Heart left ventricle (tissue), 16 donors: ENCODE measurements at regions not wholly inside any gene's neighbourhood (a gene's known extent, or its start where the extent isn't known, plus 50 kb on each side); places are given as distances from the start of the nearest gene placed in this dataset.

ENCODE experiments used
- ATAC-seq, 4 donors: fragments of 200-7000 bp; cut with Tn5 transposase; one replicate each; pipeline ENCODE4 v1.9.1; 2020 to 2022; ENCODE audit warnings: moderate library complexity in 4 of 4, mild to moderate bottlenecking in 3 of 4, moderate number of reproducible peaks in 1 of 4
- DNase-seq, 5 donors: peaks; one replicate each; pipeline ENCODE4 v3.0.0-alpha.2; 2020
- H3K27ac ChIP-seq, 12 donors: fragments of 200-600 bp; sonication (generic) in 4 of 12; one replicate each; pipeline versions ENCODE4 v1.5.0 to v1.8.0; 2016 to 2022; ENCODE audit warnings: mild to moderate bottlenecking in 2 of 12
- H3K27me3 ChIP-seq, 9 donors: fragments of 200-600 bp; sonication (generic) in 2 of 9; one replicate each; pipeline versions ENCODE4 v1.5.1 to v1.8.0; 2016 to 2022; ENCODE audit warnings: mild to moderate bottlenecking in 3 of 9
- H3K36me3 ChIP-seq, 9 donors: fragments of 200-600 bp; sonication (generic) in 2 of 9; one replicate each; pipeline versions ENCODE4 v1.5.0 to v1.8.0; 2018 to 2022; ENCODE audit warnings: mild to moderate bottlenecking in 2 of 9
- H3K4me1 ChIP-seq, 12 donors: fragments of 200-600 bp; sonication (generic) in 4 of 12; one replicate each; pipeline versions ENCODE4 v1.5.0 to v1.8.0; 2016 to 2022; ENCODE audit warnings: mild to moderate bottlenecking in 3 of 12
- H3K4me3 ChIP-seq, 12 donors: fragments of 200-600 bp; sonication (generic) in 4 of 12; one replicate each; pipeline versions ENCODE4 v1.5.0 to v1.8.0; 2017 to 2022; ENCODE audit warnings: mild to moderate bottlenecking in 9 of 12, moderate library complexity in 4 of 12
- H3K9me3 ChIP-seq, 12 donors: fragments of 200-600 bp; sonication (generic) in 4 of 12; one replicate each; pipeline versions ENCODE4 v1.5.0 to v1.8.0; 2016 to 2022; ENCODE audit warnings: mild to moderate bottlenecking in 1 of 12
- POLR2A ChIP-seq, 2 donors: fragments of 450-650 bp; IDR thresholded peaks; one replicate each; pipeline ENCODE4 v1.6.1; 2017; ENCODE audit warnings: antibody characterized with exemption in 2 of 2, mild to moderate bottlenecking in 2 of 2, moderate library complexity in 2 of 2
- WGBS, 4 donors: extraction: QIAGEN DNeasy Blood & Tissue Kit in 2 of 4; methylation state at CpG; one replicate each; pipeline versions ENCODE4 v1.1.5 to v1.1.7; 2013 to 2018; 5-methylcytosine and 5-hydroxymethylcytosine counted together
- intact Hi-C, 10 donors: fragments of 100-400 bp; cut with DNase I; formaldehyde crosslinking; loops; one replicate each; pipeline versions ENCODE4 v1.11.1 to v1.14.2; 2022
- TF ChIP-seq, protein P1 (sequence below), 12 donors: fragments of 200-600 bp; sonication (generic) in 4 of 12; IDR thresholded peaks; one replicate each; pipeline versions ENCODE4 v1.5.0 to v1.8.0; 2018 to 2022; ENCODE audit warnings: antibody characterized with exemption in 12 of 12, mild to moderate bottlenecking in 5 of 12
- donor health status: ischemic (EF 13 %, LVEDD 7.1; RV severe dilation, severe dysfunction).
- donor health status: healthy with polysubstance abuse.
- donor health status: DM: no; HTN: yes; CAD: no.
- donor health status: DM: no; HTN: no; CAD: no.
- donor health status: ischemic (EF 25% LVEDD 6.9; RV normal size, moderate dysfunction).
- donor health status: ischemic (EF 25% LVEDD 5.7; RV mildly dilated, moderate dysfunction).
- donor health status: healthy.
- donor health status: DM: yes; HTN: yes; CAD: no.
- donor health status: ischemic (EF 35%, LVEDD 5.7; RV mildly dilated, moderate dysfunction).
- donor health status: nonischemic (EF 11% LVEDD 7.7; RV severe dilation, severe dysfunction).
- donor health status: DM: yes; HTN: yes; CAD: no.
- donor health status: PGD.
- donor health status: ischemic (EF 29% LVEDD 5.4; RV normal size, mild dysfunction).
- donor health status: nonischemic (EF 23%, LVEDD 6.1; RV moderate dilation, normal function).

DNA sequence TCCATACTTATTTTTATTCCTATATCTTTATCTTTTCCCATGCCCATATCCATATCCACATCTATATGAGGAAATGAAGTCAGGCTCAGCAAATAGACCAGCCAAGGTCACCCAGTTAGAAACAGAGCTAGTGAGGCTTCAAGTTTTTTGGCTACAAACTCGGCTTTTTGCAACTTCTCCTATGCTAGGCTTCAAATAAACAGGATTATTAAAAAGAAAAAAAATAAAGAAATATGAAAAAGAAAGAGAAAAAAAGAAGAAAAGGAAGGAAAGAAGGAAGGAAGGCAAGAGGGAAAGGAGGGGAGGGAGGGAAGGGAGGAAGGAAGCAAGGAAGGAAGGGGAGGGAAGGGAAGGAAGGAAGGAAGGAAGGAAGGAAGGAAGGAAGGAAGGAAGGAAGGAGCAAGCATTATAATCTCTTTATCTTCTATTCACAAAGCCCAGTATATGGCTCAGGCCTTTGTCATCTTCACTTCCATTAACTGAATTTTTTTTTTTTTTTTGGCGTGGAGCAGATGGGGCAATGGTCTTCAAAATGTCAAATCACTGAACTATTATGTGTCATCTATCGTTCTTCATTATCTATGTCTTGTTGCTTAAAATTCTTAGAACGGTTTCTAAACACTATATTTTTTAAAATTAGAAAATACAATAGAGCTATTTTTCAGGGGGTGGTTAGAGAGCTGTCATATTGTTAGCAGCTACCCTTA lies 418.2 kb downstream of the VRK1 start:
- Histone ChIP-seq H3K27ac (no peak overlapping the region), H3K27me3 (peaks cover 11 to 38% (median 20%) of the 10 kb centered on the region in 9 donors), H3K9me3 (no peaks in the 10 kb centered on the region), H3K4me1 (peaks cover 0 to 15% (median 5%) of the 10 kb centered on the region in 12 donors), H3K4me3 (no peak overlapping the region), H3K36me3 (no peaks in the 10 kb centered on the region)
- DNase-seq (no peak), ATAC-seq (no peak)
- intact Hi-C loops = no loop called here
- TF ChIP-seq, protein P1, sequence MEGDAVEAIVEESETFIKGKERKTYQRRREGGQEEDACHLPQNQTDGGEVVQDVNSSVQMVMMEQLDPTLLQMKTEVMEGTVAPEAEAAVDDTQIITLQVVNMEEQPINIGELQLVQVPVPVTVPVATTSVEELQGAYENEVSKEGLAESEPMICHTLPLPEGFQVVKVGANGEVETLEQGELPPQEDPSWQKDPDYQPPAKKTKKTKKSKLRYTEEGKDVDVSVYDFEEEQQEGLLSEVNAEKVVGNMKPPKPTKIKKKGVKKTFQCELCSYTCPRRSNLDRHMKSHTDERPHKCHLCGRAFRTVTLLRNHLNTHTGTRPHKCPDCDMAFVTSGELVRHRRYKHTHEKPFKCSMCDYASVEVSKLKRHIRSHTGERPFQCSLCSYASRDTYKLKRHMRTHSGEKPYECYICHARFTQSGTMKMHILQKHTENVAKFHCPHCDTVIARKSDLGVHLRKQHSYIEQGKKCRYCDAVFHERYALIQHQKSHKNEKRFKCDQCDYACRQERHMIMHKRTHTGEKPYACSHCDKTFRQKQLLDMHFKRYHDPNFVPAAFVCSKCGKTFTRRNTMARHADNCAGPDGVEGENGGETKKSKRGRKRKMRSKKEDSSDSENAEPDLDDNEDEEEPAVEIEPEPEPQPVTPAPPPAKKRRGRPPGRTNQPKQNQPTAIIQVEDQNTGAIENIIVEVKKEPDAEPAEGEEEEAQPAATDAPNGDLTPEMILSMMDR (IDR thresholded peaks at IDR 0.05) = no peak
- no peak for TF ChIP-seq POLR2A (IDR thresholded peaks at IDR 0.05)
- WGBS, 4 donors = 86 to 89% (median 88%) methylated on average over 4 of the region's 4 CpGs

DNA sequence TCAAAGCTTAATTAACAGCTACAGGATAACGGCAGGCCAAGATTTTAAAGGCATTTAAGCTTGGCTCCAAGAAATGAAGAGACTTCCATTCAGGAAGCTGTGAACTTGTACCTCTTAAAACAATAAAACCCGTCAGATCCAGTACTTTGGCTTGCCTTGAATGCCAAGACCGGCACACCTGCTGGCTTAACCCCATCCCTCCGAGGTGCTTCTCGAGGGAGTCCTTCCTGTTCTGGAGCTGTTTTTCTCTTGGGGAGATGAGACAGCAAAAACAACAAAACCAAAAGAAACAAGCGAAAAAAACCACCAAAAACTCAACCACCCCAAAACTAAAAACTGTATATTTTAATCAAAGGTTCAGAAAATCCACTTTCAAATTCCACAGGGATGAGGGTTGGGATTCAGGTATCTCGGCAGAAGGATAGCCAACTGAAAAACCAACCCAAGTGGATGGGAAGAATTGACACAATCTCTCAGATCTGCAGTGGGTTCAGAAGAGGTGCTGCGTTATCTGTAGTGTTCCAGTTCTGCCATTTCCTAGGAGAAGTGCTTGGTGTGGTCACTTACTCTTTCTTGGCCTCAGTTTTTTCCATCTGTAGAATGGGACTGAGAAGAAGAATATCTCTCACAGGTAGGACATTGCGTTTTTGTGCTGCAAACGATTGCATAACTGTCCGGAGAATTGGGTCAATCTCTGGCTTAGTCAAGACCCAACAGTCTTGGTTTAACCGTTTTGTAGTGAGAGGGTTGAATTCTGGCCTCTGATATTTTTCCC lies 420.1 kb downstream of the VRK1 start:
- no peak overlapping the region for H3K4me3 ChIP-seq
- 54 to 59% (median 57%) methylated on average over 12 of the region's 12 CpGs for WGBS, 4 donors
- ATAC-seq (no peak), DNase-seq (no peak)
- TF ChIP-seq, protein P1 (IDR thresholded peaks at IDR 0.05) = no peak
- no peaks in the 10 kb centered on the region for H3K36me3 ChIP-seq
- H3K27ac ChIP-seq = no peak overlapping the region
- peaks cover 11 to 47% (median 25%) of the 10 kb centered on the region in 9 donors for H3K27me3 ChIP-seq
- H3K4me1 ChIP-seq = peaks cover 0 to 15% (median 5%) of the 10 kb centered on the region in 12 donors
- H3K9me3 ChIP-seq = no peaks in the 10 kb centered on the region
- intact Hi-C loops = no loop called here

DNA sequence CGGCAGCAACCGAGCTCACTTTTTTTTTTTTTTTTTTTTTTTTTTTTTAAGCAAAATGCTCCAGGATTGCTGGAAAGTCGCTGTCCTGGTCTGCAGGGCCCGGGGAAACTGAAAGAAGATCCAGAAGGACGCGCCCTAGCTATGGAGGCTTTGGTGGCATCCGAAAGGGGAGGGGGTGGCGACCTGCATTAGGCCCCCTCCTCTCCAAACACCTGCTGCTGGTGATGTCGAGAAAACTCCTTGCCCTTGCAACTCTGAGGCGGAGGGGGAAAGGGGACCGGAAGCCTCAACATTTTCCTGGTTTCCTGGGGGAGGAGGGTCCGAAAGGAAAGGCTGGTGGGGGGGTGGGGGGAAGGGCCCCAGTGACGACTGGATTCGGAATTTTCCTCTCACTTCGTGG lies 421.1 kb downstream of the VRK1 start:
- no peaks in the 10 kb centered on the region for H3K9me3 ChIP-seq
- WGBS, 4 donors = 7 to 19% (median 10%) methylated on average over 15 of the region's 15 CpGs
- intact Hi-C loops = no loop called here
- H3K27ac ChIP-seq = no peak overlapping the region
- DNase-seq (no peak), ATAC-seq (no peak)
- TF ChIP-seq, protein P1 (IDR thresholded peaks at IDR 0.05) = no peak
- TF ChIP-seq POLR2A (IDR thresholded peaks at IDR 0.05) = no peak
- no peaks in the 10 kb centered on the region for H3K36me3 ChIP-seq
- H3K4me3 ChIP-seq = peak overlapping the region in 9 of 12 donors; percentile 28 to 50 (median 41)
- H3K27me3 ChIP-seq = peaks cover 11 to 55% (median 27%) of the 10 kb centered on the region in 9 donors
- peaks cover 0 to 15% (median 5%) of the 10 kb centered on the region in 12 donors for H3K4me1 ChIP-seq

DNA sequence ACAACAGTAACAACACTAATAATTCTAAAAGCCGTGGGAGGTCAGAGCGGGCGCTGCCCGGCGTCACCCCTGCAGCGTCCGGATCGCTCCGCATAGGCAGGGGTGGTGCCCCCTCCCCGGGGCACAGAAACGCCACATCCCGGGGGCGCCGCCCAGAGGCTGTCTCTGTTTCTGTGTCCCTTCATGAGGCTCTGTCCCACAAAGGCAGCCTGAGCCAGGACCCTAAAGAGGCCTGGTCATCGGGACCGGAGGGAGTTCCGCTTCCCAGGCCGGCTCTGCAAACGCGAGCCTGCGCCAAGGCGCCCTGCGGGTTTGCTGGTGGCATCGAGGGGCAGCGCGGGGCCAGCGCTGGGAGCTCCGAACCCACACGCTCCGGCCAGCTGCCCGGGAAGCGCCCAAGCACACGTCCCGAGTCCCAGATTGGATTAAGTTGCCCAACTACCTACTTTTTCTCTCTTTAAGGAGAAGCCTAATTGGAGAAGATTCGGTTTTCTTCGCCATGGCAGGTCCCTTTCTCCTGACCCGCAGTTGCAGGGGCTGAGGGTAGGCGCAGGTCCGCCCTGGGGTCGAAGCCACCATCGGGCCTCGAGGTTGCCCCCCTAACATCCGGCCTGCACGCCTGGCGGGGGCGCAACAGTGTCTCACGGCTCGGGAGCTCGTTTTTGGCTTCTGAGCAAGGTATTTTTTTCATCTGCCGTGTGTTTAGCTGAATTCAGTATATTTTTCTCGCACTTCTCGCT lies 421.7 kb downstream of the VRK1 start:
- ATAC-seq = no peak
- WGBS, 4 donors = 0 to 1% (median 1%) methylated on average over 26 to 52 of the region's 52 CpGs

More for the DNA sequence above, 421.7 kb downstream of the VRK1 start:
- H3K27ac ChIP-seq = no peak overlapping the region
- no peaks in the 10 kb centered on the region for H3K36me3 ChIP-seq
- peak overlapping the region in 11 of 12 donors; percentile 2 to 50 (median 38) for H3K4me3 ChIP-seq
- no peak for DNase-seq
- intact Hi-C loops = no loop called here
- H3K4me1 ChIP-seq = peaks cover 0 to 15% (median 5%) of the 10 kb centered on the region in 12 donors
- TF ChIP-seq, protein P1 (IDR thresholded peaks at IDR 0.05) = no peak
- no peak for TF ChIP-seq POLR2A (IDR thresholded peaks at IDR 0.05)
- peaks cover 11 to 59% (median 27%) of the 10 kb centered on the region in 9 donors for H3K27me3 ChIP-seq
- no peaks in the 10 kb centered on the region for H3K9me3 ChIP-seq
